HL-60 (cell line): ENCODE measurements at regions not wholly inside any gene's neighbourhood (a gene's known extent, or its start where the extent isn't known, plus 50 kb on each side); places are given as distances from the start of the nearest gene placed in this dataset.
"Not testable (repeated sequence)": the region's sequence is repeated elsewhere in the genome, so short reads cannot be mapped to it uniquely, and the experiment has no call there.

ENCODE experiments used
- DNase-seq, 2 experiments: peaks; one replicate each; pipeline ENCODE4 v3.0.0-alpha.2; 2010 to 2020; ENCODE audit warnings: low read depth in 1 of 2, low spot score in 1 of 2
- H3K27ac ChIP-seq: fragments of 250-450 bp; sonication (Bioruptor Pico); replicated peaks from 2 replicates; pipeline ENCODE4 v1.5.1; 2020; ENCODE audit warnings: mild to moderate bottlenecking, moderate library complexity
- H3K27me3 ChIP-seq: fragments of 250-450 bp; sonication (Bioruptor Pico); 2 replicates; pipeline ENCODE4 v1.5.1; 2021; ENCODE audit warnings: mild to moderate bottlenecking, moderate library complexity; ENCODE audit not compliant: insufficient read depth, poor library complexity, severe bottlenecking
- H3K4me3 ChIP-seq: replicated peaks from 2 replicates; pipeline ENCODE4 v1.5.1; 2011; ENCODE audit warnings: mild to moderate bottlenecking, control low read depth, low read length; ENCODE audit not compliant: insufficient read depth
- GABPA ChIP-seq: IDR thresholded peaks from 2 replicates; pipeline ENCODE4 v1.6.1; 2012; ENCODE audit warnings: low read depth
- POLR2AphosphoS5 ChIP-seq: IDR thresholded peaks from 2 replicates; pipeline ENCODE4 v1.6.1; 2012; ENCODE audit warnings: low read depth
- SPI1 ChIP-seq: IDR thresholded peaks from 2 replicates; pipeline ENCODE4 v1.6.1; 2012; ENCODE audit warnings: low read depth, mild to moderate bottlenecking, borderline replicate concordance
- TF ChIP-seq, protein P1 (sequence below): IDR thresholded peaks from 2 replicates; pipeline ENCODE4 v1.6.1; 2012; ENCODE audit warnings: low read depth; ENCODE audit not compliant: insufficient replicate concordance
- TF ChIP-seq, protein P2 (sequence below): IDR thresholded peaks from one replicate; pipeline ENCODE4 v1.5.1; 2011; ENCODE audit warnings: low read length, control low read depth, inconsistent platforms; ENCODE audit not compliant: insufficient read depth

DNA sequence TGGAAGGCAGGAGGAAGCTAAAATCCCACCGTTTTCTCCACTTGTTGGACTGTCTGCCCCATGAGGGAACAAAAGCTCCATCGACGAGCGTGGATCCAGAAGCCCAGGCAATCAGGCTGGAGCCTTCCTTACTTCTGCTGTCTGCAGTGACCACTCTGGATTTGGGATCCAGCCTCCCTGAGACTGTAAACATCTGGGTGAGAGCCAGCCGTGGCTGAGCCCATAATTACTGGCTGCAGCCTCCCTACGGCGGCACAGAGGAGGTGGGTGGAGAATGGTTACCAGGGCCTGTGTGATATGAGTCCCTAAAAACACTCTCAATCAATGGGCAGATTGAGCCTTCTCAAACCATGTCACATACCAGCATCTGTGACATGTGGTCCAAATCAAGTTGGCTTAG, 158.2 kb downstream of the FOXL1 start:
- no peak for DNase-seq
- TF ChIP-seq, protein P1, sequence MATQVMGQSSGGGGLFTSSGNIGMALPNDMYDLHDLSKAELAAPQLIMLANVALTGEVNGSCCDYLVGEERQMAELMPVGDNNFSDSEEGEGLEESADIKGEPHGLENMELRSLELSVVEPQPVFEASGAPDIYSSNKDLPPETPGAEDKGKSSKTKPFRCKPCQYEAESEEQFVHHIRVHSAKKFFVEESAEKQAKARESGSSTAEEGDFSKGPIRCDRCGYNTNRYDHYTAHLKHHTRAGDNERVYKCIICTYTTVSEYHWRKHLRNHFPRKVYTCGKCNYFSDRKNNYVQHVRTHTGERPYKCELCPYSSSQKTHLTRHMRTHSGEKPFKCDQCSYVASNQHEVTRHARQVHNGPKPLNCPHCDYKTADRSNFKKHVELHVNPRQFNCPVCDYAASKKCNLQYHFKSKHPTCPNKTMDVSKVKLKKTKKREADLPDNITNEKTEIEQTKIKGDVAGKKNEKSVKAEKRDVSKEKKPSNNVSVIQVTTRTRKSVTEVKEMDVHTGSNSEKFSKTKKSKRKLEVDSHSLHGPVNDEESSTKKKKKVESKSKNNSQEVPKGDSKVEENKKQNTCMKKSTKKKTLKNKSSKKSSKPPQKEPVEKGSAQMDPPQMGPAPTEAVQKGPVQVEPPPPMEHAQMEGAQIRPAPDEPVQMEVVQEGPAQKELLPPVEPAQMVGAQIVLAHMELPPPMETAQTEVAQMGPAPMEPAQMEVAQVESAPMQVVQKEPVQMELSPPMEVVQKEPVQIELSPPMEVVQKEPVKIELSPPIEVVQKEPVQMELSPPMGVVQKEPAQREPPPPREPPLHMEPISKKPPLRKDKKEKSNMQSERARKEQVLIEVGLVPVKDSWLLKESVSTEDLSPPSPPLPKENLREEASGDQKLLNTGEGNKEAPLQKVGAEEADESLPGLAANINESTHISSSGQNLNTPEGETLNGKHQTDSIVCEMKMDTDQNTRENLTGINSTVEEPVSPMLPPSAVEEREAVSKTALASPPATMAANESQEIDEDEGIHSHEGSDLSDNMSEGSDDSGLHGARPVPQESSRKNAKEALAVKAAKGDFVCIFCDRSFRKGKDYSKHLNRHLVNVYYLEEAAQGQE = no peak
- TF ChIP-seq GABPA (no peak), POLR2AphosphoS5 (no peak)
- TF ChIP-seq, protein P2, sequence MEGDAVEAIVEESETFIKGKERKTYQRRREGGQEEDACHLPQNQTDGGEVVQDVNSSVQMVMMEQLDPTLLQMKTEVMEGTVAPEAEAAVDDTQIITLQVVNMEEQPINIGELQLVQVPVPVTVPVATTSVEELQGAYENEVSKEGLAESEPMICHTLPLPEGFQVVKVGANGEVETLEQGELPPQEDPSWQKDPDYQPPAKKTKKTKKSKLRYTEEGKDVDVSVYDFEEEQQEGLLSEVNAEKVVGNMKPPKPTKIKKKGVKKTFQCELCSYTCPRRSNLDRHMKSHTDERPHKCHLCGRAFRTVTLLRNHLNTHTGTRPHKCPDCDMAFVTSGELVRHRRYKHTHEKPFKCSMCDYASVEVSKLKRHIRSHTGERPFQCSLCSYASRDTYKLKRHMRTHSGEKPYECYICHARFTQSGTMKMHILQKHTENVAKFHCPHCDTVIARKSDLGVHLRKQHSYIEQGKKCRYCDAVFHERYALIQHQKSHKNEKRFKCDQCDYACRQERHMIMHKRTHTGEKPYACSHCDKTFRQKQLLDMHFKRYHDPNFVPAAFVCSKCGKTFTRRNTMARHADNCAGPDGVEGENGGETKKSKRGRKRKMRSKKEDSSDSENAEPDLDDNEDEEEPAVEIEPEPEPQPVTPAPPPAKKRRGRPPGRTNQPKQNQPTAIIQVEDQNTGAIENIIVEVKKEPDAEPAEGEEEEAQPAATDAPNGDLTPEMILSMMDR = no peak
- H3K27me3 ChIP-seq = no peaks in the 10 kb centered on the region
- no peak overlapping the region for H3K4me3 ChIP-seq
- H3K27ac ChIP-seq = no peak overlapping the region

GRCh38 chr16:86737083-86737482, 158.7 kb downstream of the FOXL1 start:
- H3K27me3 ChIP-seq = no peaks in the 10 kb centered on the region
- no peak for DNase-seq
- no peak overlapping the region for H3K4me3 ChIP-seq
- H3K27ac ChIP-seq = no peak overlapping the region
- TF ChIP-seq SPI1 = no peak
- TF ChIP-seq, protein P2 = no peak
- no peak for TF ChIP-seq GABPA
- no peak for TF ChIP-seq POLR2AphosphoS5
- TF ChIP-seq, protein P1 = no peak

GRCh38 chr16:86738322-86738721, 160.0 kb downstream of the FOXL1 start:
- H3K4me3 ChIP-seq, DNase-seq, H3K27me3 ChIP-seq, H3K27ac ChIP-seq: not testable (repeated sequence)

- H3K27me3 ChIP-seq = no peaks in the 10 kb centered on the region
- TF ChIP-seq POLR2AphosphoS5 = no peak
- TF ChIP-seq, protein P1 = no peak
- TF ChIP-seq, protein P2 = no peak
- no peak for TF ChIP-seq GABPA
- TF ChIP-seq SPI1 = no peak
- DNase-seq = no peak
- no peak overlapping the region for H3K27ac ChIP-seq
- no peak overlapping the region for H3K4me3 ChIP-seq
Measured at GRCh38 chr16:86739178-86739577, 160.8 kb downstream of the FOXL1 start.
